HG03175 (cell line): ENCODE measurements at regions not wholly inside any gene's neighbourhood (a gene's known extent, or its start where the extent isn't known, plus 50 kb on each side); places are given as distances from the start of the nearest gene placed in this dataset.
"Not testable (repeated sequence)": the region's sequence is repeated elsewhere in the genome, so short reads cannot be mapped to it uniquely, and the experiment has no call there.

ENCODE experiments used
- ATAC-seq: cut with Tn5 transposase; IDR thresholded peaks from one replicate; pipeline ENCODE4 v1.9.1; 2021; ENCODE audit warnings: mild to moderate bottlenecking, moderate library complexity; ENCODE audit not compliant: unreplicated experiment

DNA sequence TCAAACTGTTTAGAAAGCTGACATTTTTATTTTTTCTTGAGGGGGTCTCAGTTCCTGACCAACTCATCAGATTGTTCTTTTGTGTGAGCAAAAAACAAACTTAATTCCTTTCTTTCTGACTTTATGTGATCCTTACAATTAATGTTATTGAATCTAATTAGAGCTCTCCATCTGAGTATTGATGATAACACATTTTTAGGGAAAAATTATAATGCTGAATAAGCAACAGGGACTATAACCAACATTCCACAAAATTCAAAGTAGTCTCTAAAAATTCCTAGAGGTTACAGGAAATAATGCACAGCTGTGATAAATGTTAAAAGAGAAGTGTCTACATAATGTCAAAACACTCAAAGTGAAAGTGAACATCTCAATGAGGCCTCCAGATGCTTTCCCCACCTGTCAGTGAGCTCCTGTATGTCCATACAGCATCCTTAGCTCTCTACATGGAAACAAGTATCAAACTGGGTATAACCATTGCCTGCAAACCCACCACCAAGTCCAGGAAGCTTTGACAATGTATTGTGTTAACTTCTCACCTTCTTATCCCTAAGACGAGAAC is 786.0 kb upstream of the SLC39A10 start:
- peak; percentile 48 for ATAC-seq

DNA sequence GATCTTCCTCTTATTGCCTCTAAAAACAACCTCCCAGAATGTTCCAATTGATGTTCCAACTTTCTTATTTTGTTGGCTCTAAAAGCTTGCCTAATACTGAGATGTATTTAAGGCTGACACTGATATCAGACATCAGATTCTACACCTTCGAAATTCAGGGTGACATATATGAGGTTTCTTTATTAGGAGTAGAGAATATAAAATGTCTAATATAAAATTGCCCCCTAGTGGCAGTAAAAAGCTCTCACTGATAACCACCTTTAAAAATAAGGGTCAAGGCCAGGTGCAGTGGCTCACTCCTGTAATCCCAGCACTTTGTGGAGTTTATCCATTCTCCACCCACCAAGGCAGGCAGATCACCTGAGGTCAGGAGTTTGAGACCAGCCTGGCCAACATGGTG is 789.7 kb upstream of the SLC39A10 start:
- peak; percentile 69 for ATAC-seq

DNA sequence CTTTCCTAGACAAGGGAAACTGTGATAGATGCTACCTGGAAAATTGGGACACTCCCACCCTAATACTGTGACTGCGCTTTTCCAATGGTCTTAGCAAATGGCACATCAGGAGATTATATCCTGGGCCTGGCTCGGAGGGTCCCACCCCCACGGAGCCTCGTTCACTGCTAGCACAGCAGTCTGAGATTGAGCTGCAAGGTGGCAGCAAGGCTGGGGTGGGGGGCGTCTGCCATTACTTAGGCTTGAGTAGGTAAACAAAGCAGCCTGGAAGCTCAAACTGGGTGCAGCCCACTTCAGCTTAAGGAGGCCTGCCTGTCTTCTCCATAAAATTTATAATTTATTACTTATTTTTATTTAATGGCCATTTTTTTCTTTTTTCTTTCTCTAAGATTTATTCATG is 802.1 kb upstream of the SLC39A10 start:
- no peak for ATAC-seq

DNA sequence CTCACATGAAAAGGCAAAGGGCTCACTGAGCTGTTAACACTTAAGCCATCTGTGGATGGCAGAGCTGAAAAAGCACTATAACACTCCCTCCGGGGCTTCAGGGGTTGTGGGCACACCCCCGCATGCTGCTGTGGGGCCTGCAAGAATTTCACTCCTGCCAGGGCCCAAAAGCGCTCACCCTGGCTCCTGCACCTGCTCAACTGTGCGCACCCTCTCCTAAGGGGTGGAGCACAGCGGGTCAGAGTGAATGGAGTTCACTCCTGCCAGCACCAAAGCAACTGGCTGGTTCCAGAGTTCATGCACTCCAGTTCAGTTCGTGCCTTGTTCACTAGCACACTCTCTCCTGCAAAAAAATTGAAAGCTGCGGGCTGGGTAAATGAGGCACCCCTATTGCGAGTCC is 814.2 kb upstream of the SLC39A10 start:
- no peak for ATAC-seq

DNA sequence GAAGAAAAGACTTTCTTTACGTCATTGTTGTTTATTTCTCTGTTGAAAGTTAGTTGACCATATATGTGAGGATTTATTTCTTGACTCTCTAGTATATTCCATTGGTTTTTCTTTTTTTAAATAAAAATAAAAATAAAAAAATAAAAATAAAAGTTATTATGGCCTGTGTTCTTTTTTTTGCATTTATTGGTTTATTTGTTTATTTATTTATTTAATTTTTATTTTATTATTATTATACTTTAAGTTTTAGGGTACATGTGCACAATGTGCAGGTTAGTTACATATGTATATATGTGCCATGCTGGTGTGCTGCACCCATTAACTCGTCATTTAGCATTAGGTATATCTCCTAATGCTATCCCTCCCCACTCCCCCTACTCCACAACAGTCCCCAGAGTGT is 822.7 kb upstream of the SLC39A10 start:
- ATAC-seq, result not testable (repeated sequence)

DNA sequence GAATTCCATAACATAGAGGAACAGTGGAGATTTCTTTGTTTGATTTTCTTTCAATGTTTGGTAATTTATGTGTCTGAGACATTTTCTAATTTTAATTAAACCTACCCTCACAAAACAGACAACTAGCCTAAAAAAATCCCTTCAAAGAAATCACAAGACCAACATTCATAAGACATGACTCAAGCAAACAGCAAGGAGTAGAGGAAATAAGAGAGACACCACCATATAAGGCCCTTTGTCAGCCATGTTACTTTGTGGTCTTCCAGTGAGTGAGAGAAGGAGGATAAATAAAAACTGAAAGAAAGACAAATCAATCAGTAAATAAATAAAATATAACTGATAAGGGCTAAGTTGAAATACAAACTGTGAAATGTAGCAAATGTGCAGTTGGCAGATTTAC is 830.8 kb upstream of the SLC39A10 start:
- no peak for ATAC-seq

DNA sequence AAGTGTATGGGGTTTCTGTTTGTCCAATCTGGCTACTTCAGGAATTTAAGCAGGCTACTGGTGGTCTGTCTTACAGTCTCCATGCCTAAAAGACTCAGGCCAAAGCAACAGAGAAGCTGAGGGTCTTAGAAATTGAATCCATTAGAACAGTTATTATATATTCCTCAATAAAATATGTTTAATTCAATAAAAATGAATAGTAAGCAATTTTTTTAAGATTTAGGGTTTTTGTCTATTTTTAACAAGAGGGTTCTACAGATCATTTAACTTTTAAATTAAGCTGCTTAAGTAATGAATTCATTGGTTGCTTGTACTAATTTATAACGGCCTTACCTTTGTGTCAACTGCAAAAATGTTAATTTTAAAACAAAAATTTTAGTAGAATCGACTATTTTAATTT is 832.6 kb upstream of the SLC39A10 start:
- no peak for ATAC-seq

DNA sequence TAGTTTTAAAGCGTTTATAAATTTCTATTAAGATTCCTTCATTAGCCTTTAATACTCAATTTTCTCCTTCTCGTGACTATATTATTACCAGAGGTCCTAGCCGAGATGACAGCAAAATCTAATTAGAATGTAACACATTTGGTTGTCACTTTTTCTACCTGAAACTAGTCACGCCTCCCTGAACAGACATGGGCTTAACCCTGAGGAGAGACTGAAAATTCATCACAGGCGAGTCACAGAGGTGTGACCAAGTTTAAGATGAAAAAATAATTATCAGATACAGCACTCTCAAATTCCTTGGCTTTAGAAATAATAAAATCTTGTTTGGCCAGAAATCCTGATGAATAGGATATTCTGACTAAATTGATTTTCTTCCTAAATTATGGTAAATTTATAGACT is 834.4 kb upstream of the SLC39A10 start:
- ATAC-seq, result no peak

DNA sequence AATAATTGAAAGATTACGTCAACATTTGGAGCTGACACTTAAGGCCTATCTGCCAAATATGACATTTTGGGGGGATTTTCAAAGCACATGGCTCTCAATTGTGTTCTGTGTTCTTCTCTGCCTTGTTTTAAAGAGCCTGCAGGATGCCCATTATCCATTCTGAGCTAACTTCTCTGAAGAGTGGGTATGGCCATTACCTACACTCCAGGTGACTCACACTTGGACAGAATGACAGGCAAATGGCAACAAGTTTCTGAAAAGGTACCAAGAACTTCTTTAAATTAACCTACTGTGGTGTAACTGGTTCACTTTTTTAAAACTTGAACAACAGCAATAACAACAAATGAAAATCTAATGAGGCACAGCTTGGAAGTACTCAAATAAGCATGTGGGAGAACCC is 834.9 kb upstream of the SLC39A10 start:
- ATAC-seq, result no peak

DNA sequence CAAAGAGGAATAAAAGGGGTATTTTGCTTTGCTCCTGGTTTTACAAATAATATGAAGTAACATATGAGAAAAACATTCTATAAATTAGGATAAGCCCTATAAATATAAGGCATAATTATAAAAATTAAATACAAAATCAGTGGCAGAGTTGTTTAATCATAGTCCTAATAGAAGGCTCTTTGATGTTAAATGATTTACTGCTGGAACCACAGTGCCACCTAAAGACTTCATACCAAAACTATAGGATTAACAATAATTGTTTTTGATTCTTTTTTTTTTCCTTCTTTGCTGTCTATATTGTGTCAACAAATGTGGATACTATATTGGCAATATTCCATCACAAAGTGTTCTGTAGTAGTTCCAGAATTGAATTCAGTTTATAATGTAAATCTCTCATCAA is 837.7 kb upstream of the SLC39A10 start:
- no peak for ATAC-seq

DNA sequence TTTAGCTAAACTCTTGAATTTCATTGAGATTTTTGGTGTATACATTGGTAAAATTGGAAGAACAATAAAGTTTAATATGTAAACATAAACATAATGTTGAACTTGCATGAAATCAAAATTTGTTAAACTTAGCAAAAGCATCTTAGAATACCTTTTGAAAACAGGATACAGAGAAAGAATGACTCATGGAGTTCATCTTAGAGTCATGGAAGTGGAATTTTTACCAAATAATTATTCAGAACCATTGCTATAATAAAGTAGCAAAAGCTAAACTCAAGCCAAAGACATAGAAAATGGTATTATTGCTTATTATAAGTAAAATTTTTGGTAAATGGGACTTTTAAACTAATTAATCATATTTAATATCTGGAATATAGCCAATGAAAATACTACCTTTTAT is 841.6 kb upstream of the SLC39A10 start:
- ATAC-seq, result no peak

DNA sequence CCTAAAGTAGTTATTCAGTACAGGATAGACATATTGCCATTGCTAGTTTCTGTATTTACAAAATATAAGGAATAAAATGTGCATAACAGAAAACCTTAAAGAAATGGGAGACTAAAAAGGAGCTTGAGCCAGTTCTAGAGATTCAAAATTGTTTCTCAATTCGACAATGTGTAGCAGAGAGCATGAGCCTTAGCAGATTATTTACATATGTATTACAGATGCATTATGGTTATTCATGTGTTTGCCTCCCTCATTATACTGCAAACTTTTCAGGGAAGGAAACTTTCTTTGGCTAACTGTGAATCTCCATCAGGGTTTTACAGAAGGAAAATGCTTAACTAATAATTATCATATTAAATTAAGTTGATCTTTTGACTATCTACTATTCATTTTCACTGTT is 854.4 kb upstream of the SLC39A10 start:
- no peak for ATAC-seq

DNA sequence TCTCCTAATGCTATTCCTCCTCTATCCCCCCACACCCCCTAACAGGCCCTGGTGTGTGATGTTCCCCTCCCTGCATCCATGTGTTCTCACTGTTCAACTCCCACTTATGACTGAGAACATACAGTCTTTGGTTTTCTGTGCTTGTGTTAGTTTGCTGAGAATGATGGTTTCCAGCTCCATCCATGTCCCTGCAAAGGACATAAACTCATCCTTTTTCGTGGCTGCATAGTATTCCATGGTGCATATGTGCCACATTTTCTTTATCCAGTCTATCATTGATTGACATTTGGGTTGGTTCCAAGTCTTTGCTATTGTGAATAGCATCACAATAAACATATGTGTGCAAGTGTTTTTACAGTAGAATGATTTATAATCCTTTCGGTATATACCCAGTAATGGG is 870.0 kb upstream of the SLC39A10 start:
- not testable (repeated sequence) for ATAC-seq

DNA sequence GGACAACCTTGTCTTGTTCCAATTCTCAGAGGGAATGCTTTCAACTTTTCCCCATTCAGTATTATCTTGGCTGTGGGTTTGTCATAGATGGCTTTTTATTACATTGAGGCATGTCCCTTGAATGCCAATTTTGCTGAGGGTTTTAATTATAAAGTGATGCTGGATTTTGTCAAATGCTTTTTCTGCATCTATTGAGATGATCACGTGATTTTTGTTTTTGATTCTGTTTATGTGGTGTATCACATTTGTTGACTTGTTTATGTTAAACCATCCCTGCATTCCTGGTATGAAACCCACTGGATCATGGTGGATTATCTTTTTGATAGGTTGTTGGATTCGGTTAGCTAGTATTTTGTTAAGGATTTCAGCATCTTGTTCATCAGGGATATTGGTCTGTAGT is 885.6 kb upstream of the SLC39A10 start:
- ATAC-seq, result not testable (repeated sequence)

DNA sequence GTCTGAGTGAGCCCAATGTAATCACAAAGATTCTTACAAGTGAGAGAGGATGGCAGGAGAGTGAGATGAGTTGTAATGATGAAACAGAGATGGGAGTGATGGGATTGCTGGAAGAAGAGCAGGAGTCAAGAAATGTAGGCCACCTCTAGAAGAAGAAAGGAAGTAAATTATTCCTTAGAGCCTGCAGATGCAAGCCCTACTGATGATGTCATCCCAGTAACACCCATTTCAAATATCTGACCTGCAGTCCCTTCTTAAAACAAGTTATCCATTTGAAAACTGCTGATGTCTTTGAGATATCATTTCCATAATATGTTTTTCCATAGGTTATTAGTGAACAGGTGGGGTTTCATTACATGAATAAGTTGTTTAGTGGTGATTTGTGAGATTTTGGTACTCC is 888.0 kb upstream of the SLC39A10 start:
- ATAC-seq, result no peak

DNA sequence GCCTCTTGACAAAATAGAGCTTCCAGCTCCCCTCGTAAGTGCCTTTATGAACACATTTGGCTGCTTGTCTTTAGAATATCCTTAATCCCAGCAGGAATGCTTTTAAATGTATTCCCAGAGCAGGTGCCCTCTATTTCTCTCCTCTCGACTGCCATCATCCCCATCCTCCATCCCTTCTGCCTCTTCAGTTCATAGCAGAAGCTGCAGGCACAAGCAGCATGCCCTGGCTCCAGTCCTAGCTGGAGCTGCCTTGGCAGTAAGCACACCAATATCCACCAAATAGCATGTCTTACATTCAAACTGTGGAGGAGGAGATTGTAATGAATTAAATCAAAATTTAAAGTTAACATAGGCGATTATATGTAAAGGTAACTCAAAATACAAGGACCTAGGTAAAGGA is 891.3 kb upstream of the SLC39A10 start:
- ATAC-seq, result no peak

DNA sequence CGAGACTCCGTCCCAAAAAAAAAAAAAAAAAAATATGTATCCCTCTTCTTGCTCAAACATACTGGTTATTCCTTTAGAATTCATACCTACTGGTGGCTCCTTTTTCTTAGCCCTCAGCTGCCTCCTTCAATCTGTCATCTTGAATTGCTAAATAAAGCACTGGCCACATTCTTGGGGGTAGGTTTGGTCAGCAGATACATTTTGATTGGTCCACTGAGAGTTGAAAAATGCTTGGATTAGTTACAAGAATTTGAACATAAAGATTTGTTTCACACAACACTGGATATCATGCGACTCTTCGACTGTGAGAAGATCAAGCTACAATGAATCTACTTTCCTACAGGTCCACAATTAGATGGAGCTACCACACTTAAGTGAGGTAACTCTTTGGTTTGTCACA is 906.1 kb upstream of the SLC39A10 start:
- ATAC-seq, result no peak

DNA sequence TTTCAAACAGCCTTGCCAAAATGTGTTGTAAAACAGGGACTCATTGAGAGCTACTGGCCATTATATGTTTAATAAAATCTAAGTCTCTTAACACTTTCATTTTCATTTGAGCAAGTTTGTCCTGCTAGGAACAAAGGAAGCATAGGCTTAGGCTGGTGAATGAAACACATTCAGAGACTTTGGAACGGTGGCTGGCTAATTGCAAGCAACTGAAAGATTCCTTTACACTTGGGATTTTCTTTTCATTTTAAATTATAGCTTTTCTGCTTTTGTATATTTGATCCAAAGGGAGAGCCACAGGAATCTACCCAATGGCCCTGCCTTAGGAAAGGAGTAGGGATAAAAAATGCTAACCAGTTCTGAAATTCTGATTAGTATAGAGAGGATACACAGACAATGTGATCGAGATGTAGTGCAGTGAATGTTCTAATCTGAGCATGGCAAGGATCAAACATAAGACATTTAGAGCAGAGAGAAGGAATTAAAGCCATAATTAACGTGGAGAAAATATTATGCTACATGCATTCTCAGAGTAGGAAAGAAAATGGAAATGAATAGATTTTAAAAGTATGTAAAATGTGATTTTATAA is 911.4 kb upstream of the SLC39A10 start:
- no peak for ATAC-seq

DNA sequence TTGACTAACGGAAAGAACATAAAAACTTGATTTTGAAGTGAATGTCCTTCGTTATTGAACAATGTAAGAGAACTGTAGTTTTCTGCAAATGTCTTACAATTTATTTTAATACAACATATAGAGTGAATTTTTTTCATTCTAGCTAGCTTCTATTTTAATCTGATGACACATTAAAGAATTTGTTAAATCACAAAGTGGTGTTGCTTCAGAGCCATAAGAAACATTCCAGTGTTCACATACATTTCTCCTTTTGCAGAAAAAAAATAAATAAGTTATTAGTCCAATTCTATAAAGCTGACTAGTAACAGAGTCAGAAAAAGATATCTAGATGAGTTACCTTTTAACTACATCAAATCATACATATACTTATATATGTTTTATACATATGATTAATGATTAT is 914.3 kb upstream of the SLC39A10 start:
- no peak for ATAC-seq

DNA sequence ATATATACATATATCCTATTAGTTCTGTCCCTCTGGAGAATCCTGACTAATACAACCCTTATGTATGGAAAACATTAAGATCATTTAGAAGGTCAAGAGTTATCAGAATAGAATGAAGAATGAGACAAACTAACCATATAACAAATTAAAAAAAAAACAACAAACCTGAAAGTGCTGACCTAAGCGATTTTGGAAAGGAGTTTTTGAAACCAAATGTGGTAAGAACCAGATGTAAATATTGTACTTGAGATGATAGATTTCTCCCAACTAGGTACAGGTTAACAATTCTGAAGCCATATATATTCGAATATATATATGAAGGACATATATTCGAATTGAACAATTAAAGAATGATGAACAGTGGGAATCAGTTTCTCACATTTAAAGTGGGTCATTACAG is 917.8 kb upstream of the SLC39A10 start:
- no peak for ATAC-seq

DNA sequence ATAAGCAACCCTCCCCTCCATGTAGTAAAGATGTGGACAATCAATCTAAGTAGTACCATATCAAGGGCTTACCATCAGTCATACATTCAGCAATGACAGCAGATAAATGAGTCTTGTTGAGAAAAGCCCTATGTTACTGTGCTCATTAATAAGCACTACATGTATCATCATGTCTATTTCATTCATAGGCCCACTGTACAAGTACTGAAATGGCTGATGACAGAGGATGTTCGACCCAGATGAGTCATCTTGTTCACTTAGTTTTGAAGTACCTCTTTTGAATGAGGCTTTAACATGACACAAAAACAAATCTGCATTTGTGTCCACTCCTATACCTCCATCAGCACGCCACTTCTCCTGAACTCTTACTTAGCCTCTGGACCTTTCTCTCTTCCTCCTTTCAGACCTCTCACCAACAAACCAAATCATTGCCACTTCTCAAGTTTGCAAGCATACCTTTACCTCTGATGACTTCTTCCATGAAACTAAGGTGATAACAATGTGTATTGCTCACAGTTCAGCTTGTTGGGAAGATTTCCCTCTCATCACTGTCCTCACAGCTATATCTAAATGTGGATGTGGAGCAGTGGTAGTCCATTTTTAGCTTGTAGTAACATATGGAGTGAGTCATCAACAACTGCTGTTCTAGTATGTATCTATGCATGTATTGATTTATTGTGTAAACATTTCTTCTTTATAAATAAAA is 921.0 kb upstream of the SLC39A10 start:
- no peak for ATAC-seq

DNA sequence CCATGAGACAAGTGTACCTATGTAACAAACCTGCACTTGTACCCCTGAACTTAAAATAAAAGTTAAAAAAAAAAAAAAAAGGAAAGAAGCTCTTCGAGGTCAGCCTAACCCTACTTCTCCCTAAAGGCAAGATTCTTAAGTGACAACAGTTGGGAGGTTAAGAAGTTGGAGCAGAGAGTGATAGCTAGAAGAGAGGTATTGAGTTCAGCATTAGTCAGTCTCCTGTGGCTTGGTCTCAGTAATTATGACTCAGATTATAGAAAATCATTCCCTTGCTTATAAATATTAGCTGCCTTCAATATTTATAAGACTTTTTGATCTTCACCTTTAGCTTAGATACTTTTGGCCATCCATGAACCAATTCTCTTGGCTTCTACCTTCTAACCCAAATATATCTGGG is 926.8 kb upstream of the SLC39A10 start:
- ATAC-seq, result no peak

DNA sequence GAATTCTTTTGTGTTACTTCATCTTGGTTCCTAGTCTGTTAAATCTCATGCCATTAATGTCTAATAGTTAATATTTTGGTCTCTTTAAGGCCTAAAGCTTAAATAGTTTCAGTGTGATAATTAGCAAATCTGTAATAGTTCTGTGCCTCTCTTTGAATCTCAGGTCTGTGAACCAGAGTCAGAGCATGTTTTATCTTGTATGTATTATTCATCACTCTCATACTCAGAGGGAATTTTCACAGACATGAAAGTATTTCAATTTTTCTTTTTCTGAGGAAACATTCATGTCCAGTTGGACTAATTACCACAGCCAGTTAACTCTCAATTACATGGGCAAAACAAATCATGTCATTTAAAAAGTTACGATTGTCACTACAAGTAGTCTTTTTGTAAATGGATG is 931.9 kb upstream of the SLC39A10 start:
- ATAC-seq, result no peak
